Vagina (tissue), 2 donors: ENCODE measurements at regions not wholly inside any gene's neighbourhood (a gene's known extent, or its start where the extent isn't known, plus 50 kb on each side); places are given as distances from the start of the nearest gene placed in this dataset.

ENCODE experiments used
- CTCF ChIP-seq, 3 experiments: fragments of 450-650 bp in 2 of 3; fragments of 200-600 bp in 1 of 3; sonication (generic) in 1 of 3; IDR thresholded peaks; one replicate each; pipeline ENCODE4 v1.5.1; 2017 to 2019; ENCODE audit warnings: antibody characterized with exemption in 3 of 3, mild to moderate bottlenecking in 2 of 3, moderate library complexity in 2 of 3
- POLR2A ChIP-seq, 2 donors: fragments of 450-650 bp; IDR thresholded peaks; one replicate each; pipeline ENCODE4 v1.6.1; 2017; ENCODE audit warnings: antibody characterized with exemption in 2 of 2, mild to moderate bottlenecking in 2 of 2, moderate library complexity in 2 of 2
- POLR2AphosphoS5 ChIP-seq, 2 donors: sonication (generic); formaldehyde crosslinking; IDR thresholded peaks; one replicate each; pipeline ENCODE4 v1.9.0; 2017; ENCODE audit warnings: antibody characterized with exemption in 2 of 2, mild to moderate bottlenecking in 2 of 2, low read depth in 1 of 2; ENCODE audit not compliant: insufficient read depth in 1 of 2

- TF ChIP-seq CTCF (IDR thresholded peaks at IDR 0.05) (no peak), POLR2A (IDR thresholded peaks at IDR 0.05) (no peak), POLR2AphosphoS5 (IDR thresholded peaks at IDR 0.05; ENCODE audit: insufficient read depth in 1 of 2, low read depth in 1 of 2) (no peak)
Observed at GRCh38 chr2:161019311-161019710, 140.9 kb upstream of the TANK start.
